ENCODE measurements at regions not wholly inside any gene's neighbourhood (a gene's known extent, or its start where the extent isn't known, plus 50 kb on each side); places are given as distances from the start of the nearest gene placed in this dataset.

DNA sequence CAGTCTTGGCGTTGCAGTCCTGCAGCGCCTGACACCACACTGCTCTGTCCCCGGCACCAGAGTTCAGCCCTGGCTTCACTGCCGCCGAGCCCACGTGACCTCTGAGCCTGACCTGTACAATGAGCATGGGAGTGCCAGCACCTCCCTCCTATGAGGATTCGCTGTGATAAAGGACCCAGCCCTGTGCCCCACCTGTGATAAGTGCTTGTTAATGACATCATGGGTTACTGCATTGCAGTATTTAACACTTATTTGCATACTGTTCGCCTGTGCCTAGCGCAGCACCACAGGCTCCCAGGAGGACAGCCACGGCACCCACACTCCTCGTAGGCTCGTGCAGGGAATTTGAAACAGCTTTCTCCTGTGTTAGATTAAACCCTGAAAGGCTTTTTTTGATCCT, 118.2 kb upstream of the GSC start:
- Histone ChIP-seq H3K27ac (ENCODE audit: low read depth, low read length) (no peak overlapping the region), H3K9me3 (ENCODE audit: low read depth, low read length) (no peaks in the 10 kb centered on the region), H3K4me3 (ENCODE audit: insufficient read depth, low read length) (no peak overlapping the region), H3K4me1 (ENCODE audit: insufficient read depth, low read length) (no peaks in the 10 kb centered on the region), H2AFZ (ENCODE audit: low read length) (no peak overlapping the region), H4K20me1 (ENCODE audit: insufficient read depth, low read length) (no peaks in the 10 kb centered on the region), H3K79me2 (ENCODE audit: insufficient read depth, low read length) (no peaks in the 10 kb centered on the region), H3K27me3 (ENCODE audit: insufficient read depth, low read length) (no peaks in the 10 kb centered on the region), H3K4me2 (ENCODE audit: insufficient read depth, low read length) (no peak overlapping the region), H3K36me3 (ENCODE audit: insufficient read depth, low read length) (no peaks in the 10 kb centered on the region)
- TF ChIP-seq, protein P1, sequence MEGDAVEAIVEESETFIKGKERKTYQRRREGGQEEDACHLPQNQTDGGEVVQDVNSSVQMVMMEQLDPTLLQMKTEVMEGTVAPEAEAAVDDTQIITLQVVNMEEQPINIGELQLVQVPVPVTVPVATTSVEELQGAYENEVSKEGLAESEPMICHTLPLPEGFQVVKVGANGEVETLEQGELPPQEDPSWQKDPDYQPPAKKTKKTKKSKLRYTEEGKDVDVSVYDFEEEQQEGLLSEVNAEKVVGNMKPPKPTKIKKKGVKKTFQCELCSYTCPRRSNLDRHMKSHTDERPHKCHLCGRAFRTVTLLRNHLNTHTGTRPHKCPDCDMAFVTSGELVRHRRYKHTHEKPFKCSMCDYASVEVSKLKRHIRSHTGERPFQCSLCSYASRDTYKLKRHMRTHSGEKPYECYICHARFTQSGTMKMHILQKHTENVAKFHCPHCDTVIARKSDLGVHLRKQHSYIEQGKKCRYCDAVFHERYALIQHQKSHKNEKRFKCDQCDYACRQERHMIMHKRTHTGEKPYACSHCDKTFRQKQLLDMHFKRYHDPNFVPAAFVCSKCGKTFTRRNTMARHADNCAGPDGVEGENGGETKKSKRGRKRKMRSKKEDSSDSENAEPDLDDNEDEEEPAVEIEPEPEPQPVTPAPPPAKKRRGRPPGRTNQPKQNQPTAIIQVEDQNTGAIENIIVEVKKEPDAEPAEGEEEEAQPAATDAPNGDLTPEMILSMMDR (IDR thresholded peaks at IDR 0.05; ENCODE audit: extremely low read depth, low read depth, low read length), result no peak
- DNase-seq (ENCODE audit: insufficient read length, low spot score, missing footprints), result no peak

DNA sequence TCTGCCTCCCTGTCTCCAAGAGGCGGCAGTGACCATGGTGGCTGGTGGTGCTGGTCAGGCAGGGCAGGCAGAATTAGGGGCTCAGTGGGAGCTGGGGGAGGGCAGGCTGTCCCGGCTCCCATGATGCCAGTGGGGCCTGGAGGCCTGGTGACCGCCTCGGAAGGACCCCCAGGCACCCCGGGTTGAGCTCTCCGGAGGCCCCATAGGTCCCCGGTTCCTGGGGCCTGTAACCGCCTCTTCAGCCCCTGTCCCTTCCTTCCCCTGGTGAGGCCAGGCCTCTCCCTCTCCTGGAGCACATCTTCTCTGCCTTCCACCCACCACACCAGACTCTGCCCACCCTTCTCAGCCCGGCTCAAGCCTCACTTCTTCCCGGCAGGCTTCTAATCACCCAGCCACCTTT, 117.7 kb upstream of the GSC start:
- no peaks in the 10 kb centered on the region for H3K9me3 ChIP-seq (ENCODE audit: low read depth, low read length)
- no peaks in the 10 kb centered on the region for H3K36me3 ChIP-seq (ENCODE audit: insufficient read depth, low read length)
- H3K27ac ChIP-seq (ENCODE audit: low read depth, low read length), result no peak overlapping the region
- H4K20me1 ChIP-seq (ENCODE audit: insufficient read depth, low read length), result no peaks in the 10 kb centered on the region
- no peak overlapping the region for H3K4me3 ChIP-seq (ENCODE audit: insufficient read depth, low read length)
- H3K79me2 ChIP-seq (ENCODE audit: insufficient read depth, low read length), result no peaks in the 10 kb centered on the region
- no peak for DNase-seq (ENCODE audit: insufficient read length, low spot score, missing footprints)
- H3K4me2 ChIP-seq (ENCODE audit: insufficient read depth, low read length), result no peak overlapping the region
- H3K27me3 ChIP-seq (ENCODE audit: insufficient read depth, low read length), result no peaks in the 10 kb centered on the region
- H3K4me1 ChIP-seq (ENCODE audit: insufficient read depth, low read length), result no peaks in the 10 kb centered on the region
- TF ChIP-seq, protein P1 (IDR thresholded peaks at IDR 0.05; ENCODE audit: extremely low read depth, low read depth, low read length), result no peak
- no peak overlapping the region for H2AFZ ChIP-seq (ENCODE audit: low read length)

DNA sequence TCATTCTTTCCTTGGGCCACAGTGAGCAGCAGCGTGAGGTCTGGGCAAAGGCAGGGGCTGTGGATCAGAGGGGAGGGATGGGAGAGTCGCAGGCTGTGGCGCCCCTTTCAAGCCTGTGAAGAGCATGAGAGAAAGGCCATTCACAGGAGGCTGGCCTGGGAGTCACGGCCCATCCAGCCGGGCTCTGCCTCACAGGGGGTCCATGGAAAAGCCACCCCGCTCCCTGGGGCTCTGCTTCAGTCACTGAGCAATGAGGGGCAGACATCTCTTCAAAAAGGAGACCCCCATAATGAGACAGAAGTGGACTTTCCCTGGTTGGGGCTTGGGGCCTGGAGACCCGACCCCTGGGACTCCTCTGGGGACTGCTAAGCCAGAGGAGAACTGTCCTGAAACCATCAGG, 117.0 kb upstream of the GSC start:
- Histone ChIP-seq H3K36me3 (ENCODE audit: insufficient read depth, low read length) (no peaks in the 10 kb centered on the region), H4K20me1 (ENCODE audit: insufficient read depth, low read length) (no peaks in the 10 kb centered on the region), H3K9me3 (ENCODE audit: low read depth, low read length) (no peaks in the 10 kb centered on the region), H3K27ac (ENCODE audit: low read depth, low read length) (no peak overlapping the region), H3K79me2 (ENCODE audit: insufficient read depth, low read length) (no peaks in the 10 kb centered on the region), H2AFZ (ENCODE audit: low read length) (no peak overlapping the region), H3K4me1 (ENCODE audit: insufficient read depth, low read length) (no peaks in the 10 kb centered on the region), H3K4me2 (ENCODE audit: insufficient read depth, low read length) (no peak overlapping the region), H3K4me3 (ENCODE audit: insufficient read depth, low read length) (no peak overlapping the region), H3K27me3 (ENCODE audit: insufficient read depth, low read length) (no peaks in the 10 kb centered on the region)
- TF ChIP-seq, protein P1 (IDR thresholded peaks at IDR 0.05; ENCODE audit: extremely low read depth, low read depth, low read length), result no peak
- no peak for DNase-seq (ENCODE audit: insufficient read length, low spot score, missing footprints)

DNA sequence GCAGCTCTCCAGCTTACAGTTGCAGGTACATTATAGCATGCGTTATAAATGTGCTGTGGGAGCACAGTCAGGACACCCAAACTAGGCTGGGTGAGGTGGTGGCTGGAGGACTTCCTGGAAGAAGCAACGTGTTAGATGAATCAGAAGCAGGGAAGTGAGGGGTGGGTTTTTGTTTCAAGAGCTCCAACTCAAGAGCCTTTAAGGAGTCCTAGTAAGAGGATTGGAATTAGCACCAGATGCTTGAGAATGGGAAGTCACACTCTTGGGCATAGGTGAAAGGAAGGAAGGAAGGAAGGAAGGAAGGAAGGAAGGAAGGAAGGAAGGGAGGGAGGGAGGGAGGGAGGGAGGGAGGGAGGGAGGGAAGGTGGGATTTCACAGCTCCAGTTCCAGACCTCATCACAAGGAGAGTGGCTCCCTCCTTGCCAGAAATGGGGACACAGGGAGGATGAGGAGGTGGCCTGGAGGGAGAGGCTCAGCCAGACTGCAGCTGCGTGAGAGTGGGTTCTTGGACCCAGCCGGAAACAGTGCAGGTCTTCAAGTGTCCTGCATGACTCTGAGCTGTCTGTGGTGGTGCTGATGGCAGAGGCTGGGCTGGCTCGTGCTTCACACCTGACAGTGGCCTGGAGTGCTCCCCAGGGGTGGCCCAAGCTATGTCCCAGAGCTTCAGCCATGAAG, 115.7 kb upstream of the GSC start:
- Histone ChIP-seq H3K4me2 (ENCODE audit: insufficient read depth, low read length) (no peak overlapping the region), H3K36me3 (ENCODE audit: insufficient read depth, low read length) (no peaks in the 10 kb centered on the region), H4K20me1 (ENCODE audit: insufficient read depth, low read length) (no peaks in the 10 kb centered on the region), H3K27ac (ENCODE audit: low read depth, low read length) (no peak overlapping the region), H3K27me3 (ENCODE audit: insufficient read depth, low read length) (no peaks in the 10 kb centered on the region), H3K79me2 (ENCODE audit: insufficient read depth, low read length) (no peaks in the 10 kb centered on the region), H3K9me3 (ENCODE audit: low read depth, low read length) (no peaks in the 10 kb centered on the region), H2AFZ (ENCODE audit: low read length) (no peak overlapping the region), H3K4me1 (ENCODE audit: insufficient read depth, low read length) (no peaks in the 10 kb centered on the region), H3K4me3 (ENCODE audit: insufficient read depth, low read length) (no peak overlapping the region)
- no peak for DNase-seq (ENCODE audit: insufficient read length, low spot score, missing footprints)
- TF ChIP-seq, protein P1 (IDR thresholded peaks at IDR 0.05; ENCODE audit: extremely low read depth, low read depth, low read length), result no peak
